Stomach (tissue), 4 donors: ENCODE measurements at regions not wholly inside any gene's neighbourhood (a gene's known extent, or its start where the extent isn't known, plus 50 kb on each side); places are given as distances from the start of the nearest gene placed in this dataset.

ENCODE experiments used
- CTCF ChIP-seq, 7 experiments: fragments of 450-650 bp in 4 of 7; fragments of 200-600 bp in 3 of 7; sonication (generic) in 3 of 7; IDR thresholded peaks; one replicate each; pipeline ENCODE4 v1.5.1; 2016 to 2019; ENCODE audit warnings: antibody characterized with exemption in 7 of 7, control low read depth in 2 of 7, mild to moderate bottlenecking in 1 of 7
- EP300 ChIP-seq: sonication (generic); formaldehyde crosslinking; IDR thresholded peaks from one replicate; pipeline ENCODE4 v1.6.1; 2017; ENCODE audit warnings: antibody characterized with exemption
- POLR2A ChIP-seq, 4 donors: fragments of 450-650 bp; IDR thresholded peaks; one replicate each; pipeline ENCODE4 v1.6.1; 2016; ENCODE audit warnings: antibody characterized with exemption in 4 of 4, control low read depth in 2 of 4, mild to moderate bottlenecking in 1 of 4, moderate library complexity in 1 of 4
- POLR2AphosphoS5 ChIP-seq, 3 donors: sonication (generic); formaldehyde crosslinking; IDR thresholded peaks; one replicate each; pipeline ENCODE4 v1.6.1; 2016; ENCODE audit warnings: antibody characterized with exemption in 3 of 3

- TF ChIP-seq POLR2A (IDR thresholded peaks at IDR 0.05) (no peak), EP300 (no peak), CTCF (IDR thresholded peaks at IDR 0.05) (no peak), POLR2AphosphoS5 (IDR thresholded peaks at IDR 0.05) (no peak)
Observed at GRCh38 chr13:60267498-60268202, 103.9 kb upstream of the DIAPH3 start.
